Calu3 (cell line): ENCODE measurements at regions not wholly inside any gene's neighbourhood (a gene's known extent, or its start where the extent isn't known, plus 50 kb on each side); places are given as distances from the start of the nearest gene placed in this dataset.

Source experiments
- BruUV-seq: library from RNA; stranded (reverse); fragments of 400-500 nt; replicated peaks from 2 replicates; lab custom pipeline; 2021; lab: Mats Ljungman, UMichigan
- CTCF ChIA-PET: fragments of 300-600 bp; sonication (Branson Sonifier 250); formaldehyde crosslinking; loops from one replicate; lab custom pipeline; 2022; ENCODE audit warnings: antibody characterized with exemption; lab: Charles Lee
- DNase-seq: peaks from one replicate; pipeline ENCODE4 v3.0.0; 2022
- H3K27ac Mint-ChIP-seq: one replicate; pipeline ENCODE4 v1.8.0; 2022; ENCODE audit warnings: mixed read lengths; ENCODE audit not compliant: unreplicated experiment
- H3K27me3 Mint-ChIP-seq: one replicate; pipeline ENCODE4 v1.8.0; 2022; ENCODE audit warnings: mixed read lengths; ENCODE audit not compliant: unreplicated experiment
- H3K36me3 Mint-ChIP-seq: one replicate; pipeline ENCODE4 v1.8.0; 2022; ENCODE audit warnings: mild to moderate bottlenecking, moderate library complexity, mixed read lengths; ENCODE audit not compliant: insufficient read depth, unreplicated experiment
- H3K4me1 Mint-ChIP-seq: one replicate; pipeline ENCODE4 v1.8.0; 2022; ENCODE audit warnings: mild to moderate bottlenecking, low read depth, mixed read lengths; ENCODE audit not compliant: unreplicated experiment
- H3K4me3 Mint-ChIP-seq: one replicate; pipeline ENCODE4 v1.8.0; 2022; ENCODE audit warnings: mild to moderate bottlenecking, low read depth, moderate library complexity, mixed read lengths; ENCODE audit not compliant: unreplicated experiment
- H3K9me3 Mint-ChIP-seq: one replicate; pipeline ENCODE4 v1.8.0; 2022; ENCODE audit warnings: low read depth, mixed read lengths; ENCODE audit not compliant: unreplicated experiment
- CTCF ChIP-seq: fragments of 200-600 bp; IDR thresholded peaks from one replicate; pipeline ENCODE4 v1.8.0; 2022; ENCODE audit warnings: antibody characterized with exemption; ENCODE audit not compliant: unreplicated experiment
- intact Hi-C: fragments of 100-400 bp; cut with micrococcal nuclease; formaldehyde crosslinking; loops from one replicate; pipeline ENCODE4 v1.10.0; 2022; ENCODE audit not compliant: unreplicated experiment

- DNase-seq: no peak
- Mint-ChIP-seq H3K27me3 (no peaks in the 10 kb centered on the region), H3K4me1 (peaks cover 40% of the 10 kb centered on the region), H3K4me3 (no peak overlapping the region), H3K27ac (no peak overlapping the region), H3K36me3 (peaks cover 6% of the 10 kb centered on the region), H3K9me3 (no peaks in the 10 kb centered on the region)
- CTCF ChIA-PET: no interaction called here
- no peak for TF ChIP-seq CTCF
- no TSS peak for BruUV-seq
- intact Hi-C loops: no loop called here
These were observed 149.3 kb downstream of the FOXL1 start for GRCh38 chr16:86727632-86728031.

DNA sequence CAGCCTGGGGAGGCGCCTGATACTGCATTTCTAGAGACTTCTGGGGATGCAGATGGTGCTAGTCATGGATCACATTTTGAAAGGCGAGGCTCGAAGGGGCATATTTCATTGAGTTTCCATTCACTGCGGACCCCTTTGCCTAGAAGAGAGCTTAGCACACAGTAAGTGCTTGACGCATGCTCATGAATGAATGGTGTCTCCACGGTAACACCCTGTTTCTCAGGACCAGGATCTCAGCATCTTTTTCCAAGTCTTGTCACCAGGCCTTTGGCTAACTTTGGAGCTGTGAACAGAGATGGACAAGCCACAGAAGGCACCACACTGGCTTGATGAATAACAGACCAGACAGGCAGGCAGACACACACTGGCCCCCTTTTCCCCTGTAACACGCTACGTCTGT is 151.3 kb downstream of the FOXL1 start:
- no peak for TF ChIP-seq CTCF
- Mint-ChIP-seq H3K36me3 (peaks cover 8% of the 10 kb centered on the region), H3K27me3 (no peaks in the 10 kb centered on the region), H3K4me3 (no peak overlapping the region), H3K9me3 (no peaks in the 10 kb centered on the region), H3K27ac (no peak overlapping the region), H3K4me1 (peaks cover 49% of the 10 kb centered on the region)
- intact Hi-C loops: no loop called here
- CTCF ChIA-PET: no interaction called here
- no TSS peak for BruUV-seq
- DNase-seq: no peak

DNA sequence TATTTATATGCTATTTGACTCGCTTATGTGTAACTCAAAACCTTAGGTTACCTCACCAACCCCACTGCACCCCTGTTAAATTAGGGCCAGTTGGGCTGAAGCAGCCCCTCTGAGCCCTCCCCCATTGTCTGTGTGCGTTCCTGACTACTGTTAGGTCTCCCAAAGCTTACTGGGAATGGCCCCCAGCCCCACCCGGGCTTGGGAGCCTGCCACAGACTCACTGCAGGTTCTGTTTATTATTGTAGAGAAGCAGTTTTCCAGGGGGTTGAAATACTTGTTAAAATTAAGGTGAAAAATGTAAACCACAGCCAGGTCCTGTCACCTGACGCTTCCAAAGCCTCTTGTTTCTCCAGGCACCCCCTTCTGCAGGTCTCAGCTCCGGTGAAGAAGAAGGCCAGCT is 151.7 kb downstream of the FOXL1 start:
- intact Hi-C loops: no loop called here
- BruUV-seq: no TSS peak
- TF ChIP-seq CTCF: no peak
- no peak overlapping the region for H3K4me3 Mint-ChIP-seq
- H3K27me3 Mint-ChIP-seq: no peaks in the 10 kb centered on the region
- H3K36me3 Mint-ChIP-seq: peaks cover 12% of the 10 kb centered on the region
- peaks cover 53% of the 10 kb centered on the region for H3K4me1 Mint-ChIP-seq
- H3K9me3 Mint-ChIP-seq: no peaks in the 10 kb centered on the region
- H3K27ac Mint-ChIP-seq: no peak overlapping the region
- CTCF ChIA-PET: interaction anchor here (0.7 to 1.1 kb wide), 2 partner anchors 39 to 806 kb away, joined by 3 read pairs; no protein-coding TSS in a partner anchor
- DNase-seq: no peak

GRCh38 chr16:86730597-86730996 is 152.2 kb downstream of the FOXL1 start:
- DNase-seq: no peak
- Mint-ChIP-seq H3K36me3 (peaks cover 13% of the 10 kb centered on the region), H3K27ac (no peak overlapping the region), H3K27me3 (no peaks in the 10 kb centered on the region), H3K4me3 (no peak overlapping the region), H3K4me1 (peaks cover 56% of the 10 kb centered on the region), H3K9me3 (no peaks in the 10 kb centered on the region)
- CTCF ChIA-PET: interaction anchor here (0.7 to 1.1 kb wide), 3 partner anchors 38 to 807 kb away, joined by 3 read pairs; no protein-coding TSS in a partner anchor
- intact Hi-C loops: no loop called here
- no peak for TF ChIP-seq CTCF
- BruUV-seq: no TSS peak
